ENCODE measurements at regions not wholly inside any gene's neighbourhood (a gene's known extent, or its start where the extent isn't known, plus 50 kb on each side); places are given as distances from the start of the nearest gene placed in this dataset.
"Not testable (repeated sequence)": the region's sequence is repeated elsewhere in the genome, so short reads cannot be mapped to it uniquely, and the experiment has no call there.

- intact Hi-C loops (cut with DNase I); H3K27ac ChIP-seq (replicated peaks in 1 of 4); H3K36me3 ChIP-seq; DNase-seq (ENCODE audit: extremely low spot score); H3K4me3 ChIP-seq; H3K27me3 ChIP-seq; H3K9me3 ChIP-seq; H3K4me1 ChIP-seq: not testable (repeated sequence)
- 82% methylated on average over 1 of the region's 3 CpGs for WGBS
These were observed 182.8 kb upstream of the PLGLB2 start for GRCh38 chr2:87565116-87565515.

GRCh38 chr2:87566531-87566930 lies 181.4 kb upstream of the PLGLB2 start:
- H3K36me3 ChIP-seq; H3K9me3 ChIP-seq; H3K27ac ChIP-seq (replicated peaks in 1 of 4); intact Hi-C loops (cut with DNase I); H3K4me3 ChIP-seq; H3K27me3 ChIP-seq; DNase-seq (ENCODE audit: extremely low spot score); H3K4me1 ChIP-seq: not testable (repeated sequence)
- WGBS: 97% methylated on average over 3 of the region's 3 CpGs

DNA sequence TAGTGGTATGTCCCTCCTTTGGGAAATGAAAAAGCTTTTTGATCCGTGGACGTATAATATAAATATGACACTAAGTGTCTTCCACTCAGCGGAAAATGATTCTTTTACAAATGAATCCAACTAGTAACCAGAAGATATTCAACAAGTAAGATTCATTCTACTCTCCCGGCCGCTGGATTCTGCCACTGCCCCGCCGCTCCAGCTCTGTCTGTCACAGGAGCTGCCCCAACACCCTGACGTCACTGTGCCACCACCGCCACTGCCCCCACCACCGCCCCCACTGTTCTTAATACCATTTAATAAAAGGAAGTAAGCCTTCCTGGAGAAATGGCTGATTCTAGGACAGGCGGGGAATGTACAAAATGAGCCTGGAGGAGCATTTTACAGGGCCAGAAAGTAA lies 180.8 kb upstream of the PLGLB2 start:
- DNase-seq (ENCODE audit: extremely low spot score); H3K27me3 ChIP-seq; H3K9me3 ChIP-seq; H3K27ac ChIP-seq (replicated peaks in 1 of 4); H3K4me1 ChIP-seq; intact Hi-C loops (cut with DNase I); H3K4me3 ChIP-seq; H3K36me3 ChIP-seq: not testable (repeated sequence)
- 89% methylated on average over 10 of the region's 11 CpGs for WGBS

DNA sequence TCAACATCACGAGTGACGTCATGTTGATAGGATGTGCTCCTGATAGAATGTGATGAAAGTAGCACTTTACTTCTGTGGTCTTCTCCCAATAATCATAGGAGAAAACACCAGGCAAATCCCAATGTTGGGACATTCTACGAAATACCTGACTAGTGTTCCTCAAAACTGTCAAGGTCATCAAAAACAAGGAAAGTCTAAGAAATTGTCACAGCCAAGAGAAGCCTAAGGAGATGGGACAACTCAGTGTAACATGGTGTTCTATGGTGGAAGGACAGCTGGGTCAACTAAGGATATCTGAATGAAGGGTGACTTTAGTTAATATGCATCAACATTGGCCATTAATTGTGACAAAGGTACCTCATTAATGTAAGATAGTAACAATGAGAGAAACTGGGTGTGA lies 180.0 kb upstream of the PLGLB2 start:
- H3K9me3 ChIP-seq; H3K4me1 ChIP-seq; H3K27me3 ChIP-seq; intact Hi-C loops (cut with DNase I); H3K4me3 ChIP-seq; DNase-seq (ENCODE audit: extremely low spot score); H3K27ac ChIP-seq (replicated peaks in 1 of 4); H3K36me3 ChIP-seq: not testable (repeated sequence)
- 100% methylated on average over 3 of the region's 3 CpGs for WGBS

- WGBS: 92% methylated on average over 8 of the region's 10 CpGs
- H3K9me3 ChIP-seq; intact Hi-C loops (cut with DNase I); DNase-seq (ENCODE audit: extremely low spot score); H3K36me3 ChIP-seq; H3K4me3 ChIP-seq; H3K27ac ChIP-seq (replicated peaks in 1 of 4); H3K4me1 ChIP-seq; H3K27me3 ChIP-seq: not testable (repeated sequence)
These were observed 179.2 kb upstream of the PLGLB2 start for GRCh38 chr2:87568554-87569278.

DNA sequence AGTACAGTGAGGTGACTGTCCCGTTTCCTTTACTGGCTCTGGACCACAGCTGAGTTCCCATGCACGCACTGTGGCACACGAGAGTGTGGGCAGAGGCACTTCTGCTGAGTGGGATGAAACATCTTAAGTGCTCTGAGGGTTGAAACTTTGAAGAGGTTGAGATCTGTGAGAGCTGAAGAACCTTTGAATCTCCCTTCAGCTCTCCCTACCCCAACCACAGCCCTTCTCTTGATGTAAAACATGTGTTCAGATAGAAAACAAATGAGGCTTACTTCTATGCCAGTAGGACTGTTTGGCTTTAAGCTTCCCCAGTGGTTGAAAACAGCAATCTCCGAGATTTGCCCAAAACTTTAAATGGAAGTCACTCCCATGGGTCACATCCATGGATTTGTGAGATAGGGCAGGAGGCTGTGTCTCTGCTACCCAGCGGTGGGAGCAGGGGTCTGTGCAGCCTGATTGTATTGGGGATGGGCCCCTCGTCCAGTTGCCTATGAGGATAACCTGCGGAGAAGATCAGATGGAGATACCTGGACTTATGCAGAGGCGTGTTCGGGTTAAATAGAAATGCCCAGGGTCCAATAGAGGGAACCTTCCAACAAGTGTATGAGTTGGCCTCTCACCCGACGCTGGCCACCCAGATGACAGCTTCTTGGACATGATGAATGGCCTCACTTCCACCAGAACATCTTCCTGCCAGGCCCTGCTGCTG lies 178.0 kb upstream of the PLGLB2 start:
- 92% methylated on average over 5 of the region's 11 CpGs for WGBS
- intact Hi-C loops (cut with DNase I); H3K27ac ChIP-seq (replicated peaks in 1 of 4); DNase-seq (ENCODE audit: extremely low spot score); H3K36me3 ChIP-seq; H3K27me3 ChIP-seq; H3K4me3 ChIP-seq; H3K4me1 ChIP-seq; H3K9me3 ChIP-seq: not testable (repeated sequence)

DNA sequence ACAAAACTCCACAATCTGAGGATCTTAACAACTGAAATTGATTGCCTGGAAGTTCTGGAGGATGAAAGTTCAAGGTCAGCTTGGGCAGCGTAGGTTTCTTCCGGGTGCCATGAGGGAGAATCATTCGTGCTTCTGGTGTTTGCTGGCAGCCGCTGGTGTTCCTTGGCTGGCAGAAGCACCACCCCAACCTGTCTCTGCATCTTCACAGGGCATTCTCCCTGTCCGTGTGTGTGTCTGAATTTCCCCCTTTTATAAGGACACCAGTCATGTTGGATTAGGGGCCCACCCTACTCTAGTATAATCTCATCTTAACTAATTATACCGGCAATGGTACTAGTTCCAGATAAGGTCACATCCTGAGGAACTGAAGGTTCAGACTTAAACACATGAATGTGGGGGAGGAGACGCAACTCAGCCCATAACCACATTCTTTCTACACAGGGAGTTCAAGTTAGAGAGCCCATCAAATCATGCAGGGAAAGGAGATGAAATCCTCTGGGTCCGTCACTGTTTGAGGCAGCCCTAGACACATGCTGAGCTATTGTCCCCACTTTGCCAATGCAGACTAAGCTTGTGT lies 175.9 kb upstream of the PLGLB2 start:
- not testable (repeated sequence) for DNase-seq (ENCODE audit: extremely low spot score)

GRCh38 chr2:87572906-87573305 lies 175.0 kb upstream of the PLGLB2 start:
- H3K4me3 ChIP-seq; H3K4me1 ChIP-seq; H3K27ac ChIP-seq (replicated peaks in 1 of 4); DNase-seq (ENCODE audit: extremely low spot score); H3K27me3 ChIP-seq; H3K9me3 ChIP-seq; H3K36me3 ChIP-seq; intact Hi-C loops (cut with DNase I): not testable (repeated sequence)
- WGBS: no CpG with 5 or more reads among the region's 12 CpGs

More for the DNA sequence above, 175.9 kb upstream of the PLGLB2 start:
- H3K36me3 ChIP-seq; H3K4me3 ChIP-seq; H3K4me1 ChIP-seq; H3K9me3 ChIP-seq; H3K27ac ChIP-seq (replicated peaks in 1 of 4); H3K27me3 ChIP-seq; intact Hi-C loops (cut with DNase I): not testable (repeated sequence)
- WGBS: 92% methylated on average over 4 of the region's 8 CpGs

DNA sequence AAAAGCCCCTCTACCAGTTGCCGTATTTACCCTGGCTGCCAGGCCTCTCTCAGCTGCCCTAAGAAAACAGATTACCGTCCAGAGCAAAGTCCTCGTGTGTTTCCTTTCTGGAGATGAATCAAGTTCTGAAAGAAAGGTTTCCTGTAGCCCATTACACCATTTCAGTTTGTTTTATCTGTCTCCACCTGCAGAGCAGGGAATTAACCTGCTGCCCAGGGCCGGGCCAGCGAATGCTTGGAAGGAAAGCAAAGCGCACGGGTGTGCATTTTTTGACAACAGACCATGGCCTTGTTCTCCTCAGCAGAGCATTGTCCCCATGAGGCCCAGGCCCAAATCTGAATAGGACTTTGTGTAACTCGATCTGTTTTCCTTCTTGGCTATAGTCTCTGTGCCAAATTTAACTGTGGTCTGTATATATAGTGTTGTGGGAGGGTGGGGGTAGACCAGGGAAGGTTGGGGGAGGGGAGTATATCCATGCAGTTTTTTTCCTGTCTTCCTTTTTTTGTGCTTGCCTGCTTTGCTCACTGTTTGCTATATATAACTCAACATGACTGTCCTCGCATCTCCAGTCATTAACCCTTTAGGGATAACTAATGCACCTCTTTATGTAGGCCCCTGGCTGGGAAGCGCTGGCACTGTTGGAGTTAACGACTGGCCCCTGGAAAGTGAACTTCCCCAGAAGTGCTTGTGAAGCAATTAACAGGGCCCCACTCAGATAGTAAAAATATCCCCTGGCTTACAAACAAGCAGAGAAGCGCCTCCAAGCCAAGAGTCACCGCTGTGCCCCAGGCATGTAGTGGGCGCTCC lies 174.3 kb upstream of the PLGLB2 start:
- H3K4me1 ChIP-seq; H3K9me3 ChIP-seq; H3K36me3 ChIP-seq; H3K4me3 ChIP-seq; DNase-seq (ENCODE audit: extremely low spot score); H3K27ac ChIP-seq (replicated peaks in 1 of 4); intact Hi-C loops (cut with DNase I); H3K27me3 ChIP-seq: not testable (repeated sequence)
- WGBS: no CpG with 5 or more reads among the region's 14 CpGs

- H3K27me3 ChIP-seq; H3K36me3 ChIP-seq; H3K27ac ChIP-seq (replicated peaks in 1 of 4); H3K9me3 ChIP-seq; intact Hi-C loops (cut with DNase I); H3K4me1 ChIP-seq; DNase-seq (ENCODE audit: extremely low spot score); H3K4me3 ChIP-seq: not testable (repeated sequence)
- WGBS: no CpG with 5 or more reads among the region's 10 CpGs
These were observed 173.4 kb upstream of the PLGLB2 start for GRCh38 chr2:87574193-87575119.

DNA sequence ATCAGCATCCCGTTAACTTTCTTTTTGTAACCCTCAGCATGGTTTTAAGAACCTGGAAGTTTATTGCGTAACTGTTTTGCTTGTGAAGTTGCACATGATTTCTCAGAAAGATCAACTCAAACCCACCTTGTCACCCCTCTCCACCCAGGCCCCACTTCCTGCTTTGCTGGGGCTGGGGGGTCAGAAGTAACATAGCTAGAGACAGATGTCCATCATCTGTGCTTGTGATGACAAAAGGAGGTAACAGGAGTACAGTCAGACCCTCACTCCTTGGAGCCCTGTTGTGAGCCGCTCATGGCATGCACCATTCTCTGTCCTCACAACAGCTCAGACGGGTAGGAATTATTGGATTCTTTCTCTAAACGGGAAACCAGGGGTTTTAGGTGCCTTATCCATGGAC lies 172.7 kb upstream of the PLGLB2 start:
- H3K9me3 ChIP-seq; H3K27ac ChIP-seq (replicated peaks in 1 of 4); H3K4me3 ChIP-seq; DNase-seq (ENCODE audit: extremely low spot score); H3K36me3 ChIP-seq; H3K27me3 ChIP-seq; intact Hi-C loops (cut with DNase I); H3K4me1 ChIP-seq: not testable (repeated sequence)
- WGBS: 74% methylated on average over 3 of the region's 5 CpGs

DNA sequence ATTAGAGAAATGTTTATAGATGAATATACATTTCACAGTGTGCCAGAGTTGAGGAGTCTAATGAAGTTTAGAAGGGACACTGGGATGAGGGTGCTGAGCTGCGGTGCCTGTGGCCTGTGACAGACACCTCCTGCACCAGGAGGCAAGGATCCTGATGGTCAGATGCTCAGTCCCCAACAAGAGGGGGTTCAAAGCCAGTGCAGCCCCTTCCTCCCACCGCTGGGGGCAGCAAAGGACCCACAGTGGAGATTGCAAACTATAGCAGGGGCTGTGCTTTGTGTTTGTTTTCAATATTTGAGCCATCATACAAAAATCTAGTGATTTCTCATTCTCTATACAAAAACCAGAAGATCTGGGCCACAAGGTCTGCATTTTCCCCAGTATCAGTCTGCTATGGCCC lies 170.5 kb upstream of the PLGLB2 start:
- H3K27ac ChIP-seq (replicated peaks in 1 of 4); intact Hi-C loops (cut with DNase I); DNase-seq (ENCODE audit: extremely low spot score); H3K4me1 ChIP-seq; H3K36me3 ChIP-seq; H3K27me3 ChIP-seq; H3K4me3 ChIP-seq; H3K9me3 ChIP-seq: not testable (repeated sequence)
- WGBS: no CpG with 5 or more reads among the region's 2 CpGs

Measured in esophagus muscularis mucosa (tissue), 4 donors.